Activated CD4-positive, alpha-beta memory T cell treated with anti-CD3 and anti-CD28 coated beads, Interleukin-2, amount 10 ng/mL, durations not matched to agents 7 days and 5 days (primary cell): ENCODE measurements at regions not wholly inside any gene's neighbourhood (a gene's known extent, or its start where the extent isn't known, plus 50 kb on each side); places are given as distances from the start of the nearest gene placed in this dataset.

Source experiments
- CTCF ChIA-PET: fragments of 350-600 bp; sonication (Branson Sonifier 250); formaldehyde crosslinking; loops from one replicate; lab custom pipeline; 2021; ENCODE audit warnings: antibody characterized with exemption, inconsistent platforms; lab: Charles Lee
- POLR2A ChIA-PET: fragments of 350-600 bp; sonication (Branson Sonifier 250); formaldehyde crosslinking; loops from one replicate; lab custom pipeline; 2021; ENCODE audit warnings: antibody characterized with exemption; lab: Charles Lee
- DNase-seq: peaks from one replicate; pipeline ENCODE4 v3.0.0-alpha.2; 2020
- H3K27ac Mint-ChIP-seq: one replicate; pipeline ENCODE4 v1.8.0; 2021; ENCODE audit warnings: mild to moderate bottlenecking, mixed read lengths
- H3K27me3 Mint-ChIP-seq: one replicate; pipeline ENCODE4 v1.8.0; 2021; ENCODE audit warnings: mixed read lengths
- H3K36me3 Mint-ChIP-seq: one replicate; pipeline ENCODE4 v1.8.0; 2021; ENCODE audit warnings: low read depth, mixed read lengths
- H3K4me1 Mint-ChIP-seq: one replicate; pipeline ENCODE4 v1.8.0; 2021; ENCODE audit warnings: mixed read lengths
- H3K4me3 Mint-ChIP-seq: one replicate; pipeline ENCODE4 v1.8.0; 2021; ENCODE audit warnings: mild to moderate bottlenecking, mixed read lengths
- H3K9me3 Mint-ChIP-seq: one replicate; pipeline ENCODE4 v1.8.0; 2021; ENCODE audit warnings: mixed read lengths

DNA sequence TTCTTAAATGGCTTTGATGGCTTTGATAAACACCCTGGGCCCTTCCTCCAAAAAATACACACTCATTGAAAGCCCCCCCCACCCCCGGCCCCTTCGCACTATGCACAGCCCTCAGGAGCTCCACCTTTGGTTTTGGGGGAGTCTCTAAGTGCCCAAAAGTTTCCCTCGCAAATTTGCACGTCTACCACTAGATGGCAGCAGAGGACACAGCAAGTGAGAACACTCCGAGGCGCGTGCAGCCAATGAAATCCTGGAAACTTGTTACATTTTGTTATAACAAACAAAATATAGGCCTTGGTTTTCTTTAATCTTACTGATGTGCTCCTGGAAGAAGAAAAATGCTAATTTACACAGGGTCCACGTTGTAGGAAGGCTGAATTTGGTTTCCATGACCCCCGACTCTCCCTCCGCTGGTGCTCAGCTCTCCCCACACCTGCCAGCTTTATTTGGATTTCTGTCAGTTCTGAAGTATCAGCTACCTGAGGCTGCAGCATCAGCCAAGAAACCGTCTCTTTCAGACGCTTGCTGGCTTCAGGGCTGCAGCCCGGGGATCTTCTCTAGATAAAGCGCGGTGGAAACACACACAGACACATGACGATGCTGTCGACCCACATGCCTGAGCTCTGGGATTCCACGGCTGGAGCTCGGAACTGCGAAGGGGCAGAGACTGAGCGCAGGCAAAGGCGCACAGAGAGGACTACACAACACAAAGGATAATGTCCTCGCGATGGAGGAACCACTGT lies 148.3 kb upstream of the RPS6KA2 start:
- H3K9me3 Mint-ChIP-seq = no peaks in the 10 kb centered on the region
- DNase-seq = peak; percentile 63
- H3K4me1 Mint-ChIP-seq = peaks cover 3% of the 10 kb centered on the region
- peaks cover 14% of the 10 kb centered on the region for H3K27me3 Mint-ChIP-seq
- POLR2A ChIA-PET = interaction anchor here (1.2 kb wide), 1 partner anchor 214 kb away, joined by 3 read pairs; no protein-coding TSS in a partner anchor
- CTCF ChIA-PET = interaction anchor here (0.6 to 3.5 kb wide), 33 partner anchors 9 to 515 kb away, joined by 3 to 51 read pairs (median 3); partner anchors contain the start of genes CEP43, RNASET2 and UNC93A
- no peaks in the 10 kb centered on the region for H3K36me3 Mint-ChIP-seq
- H3K4me3 Mint-ChIP-seq = no peak overlapping the region
- H3K27ac Mint-ChIP-seq = no peak overlapping the region

DNA sequence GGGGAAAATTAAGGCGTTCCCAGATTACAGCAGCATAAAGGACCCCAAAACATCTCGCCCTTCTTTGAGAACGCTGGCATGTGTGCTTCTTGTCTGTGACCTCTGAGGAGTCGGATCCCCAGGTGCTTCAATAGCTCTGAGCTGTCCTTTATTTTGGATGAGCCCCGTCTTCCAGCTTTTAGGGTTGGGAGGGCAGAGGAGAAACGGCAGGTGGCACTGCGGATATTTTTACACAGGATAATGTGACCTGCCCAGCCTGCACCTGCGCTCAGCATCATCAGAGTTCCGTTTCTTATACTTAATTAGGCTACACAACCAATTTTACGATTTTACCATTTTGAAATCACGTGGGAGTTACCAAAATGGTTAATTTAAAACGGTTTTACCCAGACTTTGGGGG lies 147.7 kb upstream of the RPS6KA2 start:
- ChIA-PET POLR2A (interaction anchor here (1.2 kb wide), 1 partner anchor 215 kb away, joined by 3 read pairs; no protein-coding TSS in a partner anchor), CTCF (interaction anchor here (0.6 to 3.5 kb wide), 32 partner anchors 8 to 516 kb away, joined by 3 to 51 read pairs (median 3); partner anchors contain the start of genes CEP43, RNASET2 and UNC93A)
- DNase-seq = no peak

DNA sequence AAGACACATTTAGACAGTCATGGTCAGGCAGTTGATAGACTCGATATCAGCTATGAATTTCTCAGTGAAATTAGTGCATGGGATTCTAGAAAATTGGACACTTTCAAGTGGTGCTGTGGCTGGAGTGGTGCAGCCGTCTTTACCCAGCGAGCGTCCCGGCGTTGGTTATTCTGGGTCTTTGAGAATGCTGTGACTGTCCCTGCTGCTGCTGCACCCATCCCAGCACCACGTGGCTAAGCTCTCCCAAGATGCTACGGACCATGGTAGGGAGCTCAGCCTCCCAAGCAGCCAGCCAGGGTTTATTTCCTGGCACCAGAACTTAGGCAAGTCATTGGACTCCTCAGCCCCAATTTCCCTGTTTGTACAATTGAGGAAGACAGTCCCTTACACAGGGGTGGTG lies 147.2 kb upstream of the RPS6KA2 start:
- DNase-seq = no peak
- peaks cover 3% of the 10 kb centered on the region for H3K4me1 Mint-ChIP-seq
- ChIA-PET POLR2A (interaction anchor here (1.2 kb wide), 1 partner anchor 216 kb away, joined by 3 read pairs; no protein-coding TSS in a partner anchor), CTCF (interaction anchor here (0.7 to 3.5 kb wide), 20 partner anchors 8 to 516 kb away, joined by 3 to 51 read pairs (median 4); partner anchors contain the start of genes CEP43, RNASET2 and UNC93A)
- H3K9me3 Mint-ChIP-seq = no peaks in the 10 kb centered on the region
- no peaks in the 10 kb centered on the region for H3K36me3 Mint-ChIP-seq
- H3K4me3 Mint-ChIP-seq = no peak overlapping the region
- H3K27ac Mint-ChIP-seq = no peak overlapping the region
- peaks cover 14% of the 10 kb centered on the region for H3K27me3 Mint-ChIP-seq

More for the DNA sequence above, 147.7 kb upstream of the RPS6KA2 start:
- no peak overlapping the region for H3K4me3 Mint-ChIP-seq
- peaks cover 14% of the 10 kb centered on the region for H3K27me3 Mint-ChIP-seq
- no peak overlapping the region for H3K27ac Mint-ChIP-seq
- no peaks in the 10 kb centered on the region for H3K36me3 Mint-ChIP-seq
- peaks cover 3% of the 10 kb centered on the region for H3K4me1 Mint-ChIP-seq
- no peaks in the 10 kb centered on the region for H3K9me3 Mint-ChIP-seq

DNA sequence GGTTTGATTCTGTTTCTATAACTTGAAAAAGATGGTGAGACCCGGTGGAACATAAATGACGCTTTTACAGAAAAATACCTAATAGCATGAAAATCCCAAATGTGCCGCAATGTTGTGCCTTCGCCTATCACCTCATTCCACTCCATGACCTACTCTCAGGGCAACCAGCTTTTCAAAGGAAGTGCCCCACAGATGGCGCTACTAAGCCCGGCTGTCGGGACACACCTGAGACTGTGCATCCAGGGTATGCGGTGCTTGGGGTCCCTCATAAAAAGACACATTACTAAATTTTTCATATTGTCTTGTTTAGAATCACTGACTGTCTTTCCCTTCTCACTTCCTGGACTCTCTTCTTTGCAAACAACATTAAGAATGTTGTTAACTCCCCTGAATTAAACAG lies 145.5 kb upstream of the RPS6KA2 start:
- DNase-seq = no peak
- H3K4me1 Mint-ChIP-seq = peaks cover 3% of the 10 kb centered on the region
- peaks cover 14% of the 10 kb centered on the region for H3K27me3 Mint-ChIP-seq
- H3K4me3 Mint-ChIP-seq = no peak overlapping the region
- H3K36me3 Mint-ChIP-seq = no peaks in the 10 kb centered on the region
- H3K9me3 Mint-ChIP-seq = no peaks in the 10 kb centered on the region
- H3K27ac Mint-ChIP-seq = no peak overlapping the region
- CTCF ChIA-PET = no interaction called here
- POLR2A ChIA-PET = no interaction called here

DNA sequence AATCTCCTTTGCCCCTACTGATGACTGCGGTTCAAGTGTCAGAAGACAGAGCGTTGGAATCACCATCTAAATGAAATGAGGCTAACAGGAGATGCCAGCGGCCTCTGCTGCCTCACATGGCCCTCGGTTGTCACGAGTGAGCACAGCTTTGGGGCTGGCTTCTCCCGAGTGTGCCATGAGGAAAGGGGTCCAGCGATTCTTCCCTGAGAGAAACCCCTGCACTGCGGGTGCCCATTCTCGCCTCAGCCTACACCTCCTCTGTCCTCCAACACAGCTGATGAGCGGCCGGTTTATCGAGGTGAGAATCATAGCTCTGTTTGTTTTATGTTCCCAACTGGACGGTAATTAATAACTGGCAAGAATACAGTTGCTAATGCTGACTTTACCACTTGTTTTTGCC lies 144.7 kb upstream of the RPS6KA2 start:
- no peak overlapping the region for H3K27ac Mint-ChIP-seq
- peaks cover 3% of the 10 kb centered on the region for H3K4me1 Mint-ChIP-seq
- H3K4me3 Mint-ChIP-seq = no peak overlapping the region
- no peaks in the 10 kb centered on the region for H3K9me3 Mint-ChIP-seq
- H3K36me3 Mint-ChIP-seq = no peaks in the 10 kb centered on the region
- H3K27me3 Mint-ChIP-seq = peaks cover 11% of the 10 kb centered on the region
- ChIA-PET POLR2A (no interaction called here), CTCF (no interaction called here)
- DNase-seq = no peak

DNA sequence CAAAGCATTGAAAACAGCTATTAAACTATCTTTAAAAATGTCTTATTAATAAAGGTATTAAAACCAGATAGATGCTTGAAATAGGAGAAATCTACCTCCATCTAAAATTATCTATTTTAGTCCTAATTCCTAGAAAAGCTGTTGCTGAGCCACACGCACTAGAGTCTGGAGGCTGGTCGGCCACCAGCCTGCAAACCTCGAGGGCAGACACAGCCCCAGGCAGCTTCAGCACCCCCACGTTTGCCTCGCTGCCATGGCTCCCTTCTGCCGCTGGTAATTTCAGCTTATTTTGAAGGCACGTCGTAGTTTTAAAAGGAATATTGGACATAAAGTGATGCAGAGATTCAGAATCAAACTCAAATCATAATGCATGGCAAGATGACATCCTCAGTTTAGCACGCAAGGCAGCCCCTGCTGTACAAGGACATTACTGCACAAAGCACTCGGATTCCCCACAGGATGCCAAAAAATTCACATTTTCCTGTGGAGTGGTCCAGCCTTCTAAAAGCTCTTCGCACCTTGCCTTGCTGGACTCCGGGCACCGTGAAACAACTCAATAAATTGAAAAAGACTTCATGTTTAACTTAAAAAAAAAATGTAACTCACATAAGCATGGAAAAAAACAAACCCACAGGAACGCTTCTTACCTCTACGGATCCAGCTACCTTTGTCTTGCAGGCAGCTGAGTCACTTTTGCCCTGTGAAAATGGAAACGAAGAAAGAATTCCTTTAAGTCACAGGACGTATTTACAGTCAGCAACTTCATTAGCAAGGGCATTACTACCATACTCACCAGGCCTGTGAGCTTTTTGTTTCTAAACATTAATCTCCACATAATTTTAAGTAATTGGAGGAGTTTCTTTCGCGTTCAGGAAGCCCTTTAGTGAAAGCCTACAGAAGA lies 143.4 kb upstream of the RPS6KA2 start:
- H3K4me1 Mint-ChIP-seq = peaks cover under 1% of the 10 kb centered on the region
- ChIA-PET POLR2A (interaction anchor here (0.6 kb wide), 1 partner anchor 493 kb away, joined by 3 read pairs; no protein-coding TSS in a partner anchor), CTCF (interaction anchor here (0.9 to 1.7 kb wide), 4 partner anchors 209 to 522 kb away, joined by 3 to 4 read pairs (median 4); no protein-coding TSS in a partner anchor)
- H3K27ac Mint-ChIP-seq = no peak overlapping the region
- no peak overlapping the region for H3K4me3 Mint-ChIP-seq
- no peak for DNase-seq
- H3K27me3 Mint-ChIP-seq = peaks cover 8% of the 10 kb centered on the region
- H3K9me3 Mint-ChIP-seq = no peaks in the 10 kb centered on the region
- H3K36me3 Mint-ChIP-seq = no peaks in the 10 kb centered on the region

DNA sequence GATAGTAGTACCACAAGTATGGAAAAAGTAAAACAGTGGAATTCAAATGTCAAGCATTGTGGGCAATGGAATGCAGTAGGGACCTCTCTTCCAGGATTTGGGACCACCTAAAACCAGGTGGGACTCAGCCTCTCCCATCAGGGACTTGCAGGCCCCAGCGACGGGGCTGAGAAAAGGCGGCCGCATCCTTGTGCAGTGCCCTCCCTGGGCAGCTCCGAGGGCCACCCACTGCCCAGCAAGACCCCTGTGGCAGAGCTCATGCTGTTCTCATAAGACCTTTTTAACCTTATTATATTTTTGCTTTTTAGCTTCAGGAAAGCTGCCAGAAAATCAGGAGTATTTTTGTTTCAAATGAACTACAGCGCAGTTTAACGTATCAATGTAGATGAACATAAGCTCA lies 142.6 kb upstream of the RPS6KA2 start:
- Mint-ChIP-seq H3K27me3 (peaks cover 8% of the 10 kb centered on the region), H3K36me3 (no peaks in the 10 kb centered on the region), H3K4me1 (no peaks in the 10 kb centered on the region), H3K27ac (no peak overlapping the region), H3K4me3 (no peak overlapping the region), H3K9me3 (no peaks in the 10 kb centered on the region)
- POLR2A ChIA-PET = no interaction called here
- CTCF ChIA-PET = interaction anchor here (1.3 to 1.7 kb wide), 3 partner anchors 210 to 219 kb away, joined by 3 to 4 read pairs (median 4); no protein-coding TSS in a partner anchor
- DNase-seq = no peak

DNA sequence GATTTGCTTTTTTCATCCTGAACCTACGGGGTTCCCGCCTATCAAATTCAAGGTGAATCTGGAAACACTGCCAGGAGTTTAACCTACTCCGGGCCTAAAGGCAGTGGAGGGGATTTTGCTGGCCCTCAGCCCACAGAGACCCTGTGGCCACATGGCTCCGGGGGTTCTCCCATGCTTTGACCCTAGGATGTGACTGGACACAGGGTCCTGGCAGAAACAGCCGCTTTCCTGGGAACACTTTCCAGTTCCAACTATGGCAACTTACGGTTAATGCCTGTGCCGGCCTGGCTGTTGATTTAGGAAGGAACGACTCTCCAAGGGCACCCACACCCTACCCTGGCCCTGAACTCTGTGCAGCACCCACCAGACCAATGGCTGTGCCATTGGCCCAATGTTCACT lies 141.7 kb upstream of the RPS6KA2 start:
- Mint-ChIP-seq H3K4me1 (no peaks in the 10 kb centered on the region), H3K9me3 (no peaks in the 10 kb centered on the region), H3K36me3 (no peaks in the 10 kb centered on the region), H3K27me3 (peaks cover 8% of the 10 kb centered on the region), H3K27ac (no peak overlapping the region), H3K4me3 (no peak overlapping the region)
- POLR2A ChIA-PET = no interaction called here
- CTCF ChIA-PET = no interaction called here
- peak; percentile 3 for DNase-seq

DNA sequence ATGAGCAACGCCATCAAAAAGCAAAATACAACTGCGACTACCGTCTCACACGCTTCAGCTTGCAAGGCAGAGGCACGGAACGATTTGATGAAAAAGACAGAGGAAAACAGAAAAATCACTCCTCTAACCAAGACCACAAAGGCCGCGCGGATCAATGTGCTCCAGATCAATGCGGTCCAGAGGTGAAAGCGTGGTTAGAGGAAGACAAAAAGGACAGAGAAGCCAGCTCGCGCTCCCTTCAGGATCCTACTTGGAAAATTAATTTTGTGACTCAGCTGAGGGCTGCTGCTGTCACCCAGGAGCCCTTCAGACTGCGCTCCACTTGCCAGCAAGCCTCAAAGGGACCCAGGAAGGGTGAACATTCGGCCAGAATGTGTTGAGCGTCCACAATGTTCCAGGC lies 140.2 kb upstream of the RPS6KA2 start:
- Mint-ChIP-seq H3K36me3 (no peaks in the 10 kb centered on the region), H3K4me3 (no peak overlapping the region), H3K27ac (no peak overlapping the region), H3K27me3 (peaks cover 6% of the 10 kb centered on the region), H3K4me1 (no peaks in the 10 kb centered on the region), H3K9me3 (no peaks in the 10 kb centered on the region)
- DNase-seq = no peak
- ChIA-PET CTCF (interaction anchor here (1.6 to 2.8 kb wide), 2 partner anchors 8 to 223 kb away, joined by 5 to 19 read pairs; no protein-coding TSS in a partner anchor), POLR2A (no interaction called here)

DNA sequence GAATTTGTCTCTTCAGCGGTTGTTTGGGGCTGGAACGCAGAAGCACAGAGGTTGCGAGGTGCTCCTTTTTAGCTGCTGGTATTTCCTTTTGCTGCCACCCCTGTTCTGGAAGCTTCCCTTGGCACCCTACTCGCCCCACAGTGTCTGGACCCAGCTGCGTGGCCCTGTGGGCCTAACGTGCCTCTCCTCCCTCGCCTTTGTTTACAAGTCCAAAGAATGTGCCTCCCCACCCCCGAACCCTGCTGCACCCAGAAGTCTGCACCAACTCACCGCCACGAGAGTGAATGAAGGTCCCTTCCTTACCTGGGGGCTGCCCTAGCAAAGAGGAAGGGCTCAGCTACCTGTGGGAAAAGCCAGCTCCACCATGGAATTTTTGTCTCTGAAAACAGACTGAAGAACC lies 139.7 kb upstream of the RPS6KA2 start:
- no peaks in the 10 kb centered on the region for H3K9me3 Mint-ChIP-seq
- ChIA-PET CTCF (interaction anchor here (1.6 to 2.8 kb wide), 2 partner anchors 8 to 223 kb away, joined by 5 to 19 read pairs; no protein-coding TSS in a partner anchor), POLR2A (no interaction called here)
- DNase-seq = no peak
- peaks cover 6% of the 10 kb centered on the region for H3K27me3 Mint-ChIP-seq
- no peaks in the 10 kb centered on the region for H3K4me1 Mint-ChIP-seq
- H3K36me3 Mint-ChIP-seq = no peaks in the 10 kb centered on the region
- no peak overlapping the region for H3K4me3 Mint-ChIP-seq
- H3K27ac Mint-ChIP-seq = no peak overlapping the region

DNA sequence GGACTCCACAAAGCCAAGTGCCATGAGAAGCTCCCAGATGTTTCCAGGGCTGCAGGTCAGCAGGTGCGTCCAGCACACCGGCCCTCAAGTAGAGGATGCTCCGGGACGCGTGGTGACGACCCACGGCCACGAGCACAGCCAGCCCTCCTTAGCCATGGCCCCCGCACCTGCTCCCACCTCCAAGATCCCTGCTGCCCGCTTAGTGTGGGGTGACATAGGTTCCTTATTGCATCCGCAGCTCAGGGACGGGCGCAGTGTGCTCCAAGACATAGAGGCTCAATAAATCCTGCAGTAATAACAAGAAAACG lies 138.1 kb upstream of the RPS6KA2 start:
- H3K4me3 Mint-ChIP-seq = no peak overlapping the region
- no peaks in the 10 kb centered on the region for H3K36me3 Mint-ChIP-seq
- no peak for DNase-seq
- ChIA-PET POLR2A (no interaction called here), CTCF (interaction anchor here (2.8 kb wide), 1 partner anchor 10 kb away, joined by 19 read pairs; no protein-coding TSS in a partner anchor)
- peaks cover 5% of the 10 kb centered on the region for H3K27me3 Mint-ChIP-seq
- peaks cover 4% of the 10 kb centered on the region for H3K4me1 Mint-ChIP-seq
- no peaks in the 10 kb centered on the region for H3K9me3 Mint-ChIP-seq
- no peak overlapping the region for H3K27ac Mint-ChIP-seq

DNA sequence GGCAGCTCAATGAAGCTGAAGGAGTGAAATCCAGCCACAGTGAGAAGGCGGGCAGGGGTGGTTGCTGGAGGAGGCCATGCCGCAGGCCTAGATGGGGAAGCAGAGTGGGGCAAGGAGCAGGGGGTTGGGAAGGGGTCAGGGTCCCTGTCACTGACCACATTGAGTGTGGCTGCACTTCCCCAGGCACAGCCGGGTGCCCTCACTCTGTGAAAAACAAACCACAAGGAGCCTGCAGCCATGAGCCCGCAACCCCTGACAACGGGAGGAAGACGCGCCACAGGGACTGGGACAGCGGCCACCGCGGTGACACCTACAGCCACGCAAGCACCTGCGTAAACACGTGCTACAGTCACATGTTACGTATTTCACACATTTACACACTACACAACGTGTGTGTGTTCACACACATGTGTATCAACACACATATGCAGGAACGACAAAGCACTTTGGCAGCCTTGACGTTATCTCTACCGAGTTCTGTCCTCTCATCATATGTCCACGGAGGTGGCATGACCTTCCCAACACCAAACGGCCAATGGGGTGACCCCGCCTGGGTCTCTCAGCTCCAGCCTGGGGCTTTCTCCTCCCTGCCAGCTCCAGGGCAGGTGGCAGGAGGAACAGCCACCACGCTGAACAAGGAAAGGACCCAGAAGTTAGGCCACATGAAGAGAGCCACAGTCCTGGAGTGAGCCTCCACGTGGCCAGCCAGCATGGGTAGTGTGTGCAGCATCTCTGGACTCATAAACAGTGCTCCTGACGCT lies 137.6 kb upstream of the RPS6KA2 start:
- no peak for DNase-seq

More for the DNA sequence above, 137.6 kb upstream of the RPS6KA2 start:
- no peaks in the 10 kb centered on the region for H3K36me3 Mint-ChIP-seq
- H3K4me3 Mint-ChIP-seq = no peak overlapping the region
- no peaks in the 10 kb centered on the region for H3K9me3 Mint-ChIP-seq
- H3K4me1 Mint-ChIP-seq = peaks cover 8% of the 10 kb centered on the region
- CTCF ChIA-PET = interaction anchor here (2.8 kb wide), 1 partner anchor 10 kb away, joined by 19 read pairs; no protein-coding TSS in a partner anchor
- H3K27ac Mint-ChIP-seq = no peak overlapping the region
- H3K27me3 Mint-ChIP-seq = peaks cover 8% of the 10 kb centered on the region
- POLR2A ChIA-PET = no interaction called here
